A673 (cell line): ENCODE measurements at regions not wholly inside any gene's neighbourhood (a gene's known extent, or its start where the extent isn't known, plus 50 kb on each side); places are given as distances from the start of the nearest gene placed in this dataset.

Experiments
- BruUV-seq: library from RNA; stranded (reverse); fragments of 400-500 nt; replicated peaks from 2 replicates; lab custom pipeline; 2021; lab: Mats Ljungman, UMichigan
- CTCF ChIA-PET: fragments of 300-600 bp; sonication (Branson Sonifier 250); formaldehyde crosslinking; loops from one replicate; lab custom pipeline; 2022; ENCODE audit warnings: antibody characterized with exemption; lab: Charles Lee
- POLR2A ChIA-PET: fragments of 300-600 bp; sonication (Branson Sonifier 250); formaldehyde crosslinking; loops from one replicate; lab custom pipeline; 2022; ENCODE audit warnings: antibody characterized with exemption; ENCODE audit not compliant: low non-redundant PET; lab: Charles Lee
- DNase-seq: peaks from one replicate; pipeline ENCODE4 v3.0.0-alpha.2; 2015; ENCODE audit warnings: low spot score
- H3K27ac ChIP-seq: fragments of 200-600 bp; sonication (generic); 2 replicates; pipeline ENCODE4 v1.5.1; 2016; ENCODE audit warnings: mixed run types, low read depth, mild to moderate bottlenecking, mixed read lengths, antibody characterized with exemption, low read length; ENCODE audit not compliant: poor library complexity, severe bottlenecking
- H3K27me3 ChIP-seq: fragments of 200-600 bp; sonication (generic); replicated peaks from 2 replicates; pipeline ENCODE4 v1.6.1; 2017; ENCODE audit warnings: mixed run types, low read depth, mild to moderate bottlenecking, mixed read lengths, antibody characterized with exemption, low read length; ENCODE audit not compliant: insufficient read depth, poor library complexity
- H3K36me3 ChIP-seq: fragments of 200-600 bp; sonication (generic); 2 replicates; pipeline ENCODE4 v1.6.1; 2016; ENCODE audit warnings: mixed run types, mild to moderate bottlenecking, mixed read lengths, antibody characterized with exemption, low read length; ENCODE audit not compliant: insufficient read depth, poor library complexity, severe bottlenecking
- H3K4me1 ChIP-seq: fragments of 200-600 bp; sonication (generic); 2 replicates; pipeline ENCODE4 v1.6.1; 2017; ENCODE audit warnings: mixed run types, mild to moderate bottlenecking, mixed read lengths, antibody characterized with exemption, low read length; ENCODE audit not compliant: insufficient read depth, poor library complexity, severe bottlenecking
- H3K4me3 ChIP-seq: fragments of 200-600 bp; sonication (generic); 2 replicates; pipeline ENCODE4 v1.5.1; 2016; ENCODE audit warnings: low read depth, mixed run types, mild to moderate bottlenecking, mixed read lengths, low read length; ENCODE audit not compliant: poor library complexity, severe bottlenecking
- H3K9me3 ChIP-seq: fragments of 200-600 bp; sonication (generic); 2 replicates; pipeline ENCODE4 v1.6.1; 2016; ENCODE audit warnings: mixed run types, low read depth, mild to moderate bottlenecking, mixed read lengths, antibody characterized with exemption, low read length; ENCODE audit not compliant: poor library complexity, severe bottlenecking
- EZH2 ChIP-seq: fragments of 200-600 bp; sonication (generic); IDR thresholded peaks from 2 replicates; pipeline ENCODE4 v1.6.1; 2017; ENCODE audit warnings: borderline replicate concordance, low read depth, mild to moderate bottlenecking, mixed read lengths, antibody characterized with exemption, low read length; ENCODE audit not compliant: poor library complexity, severe bottlenecking
- intact Hi-C: fragments of 100-400 bp; cut with micrococcal nuclease; formaldehyde crosslinking; loops from one replicate; pipeline ENCODE4 v1.10.0; 2022; ENCODE audit not compliant: unreplicated experiment
- TF ChIP-seq, protein P1 (sequence below): fragments of 300-800, 200-600 bp; sonication (generic); conservative IDR thresholded peaks from 2 replicates; pipeline ENCODE4 v1.5.1; 2017; ENCODE audit warnings: low read depth, mild to moderate bottlenecking, antibody characterized with exemption, low read length, moderate library complexity, mixed read lengths

DNA sequence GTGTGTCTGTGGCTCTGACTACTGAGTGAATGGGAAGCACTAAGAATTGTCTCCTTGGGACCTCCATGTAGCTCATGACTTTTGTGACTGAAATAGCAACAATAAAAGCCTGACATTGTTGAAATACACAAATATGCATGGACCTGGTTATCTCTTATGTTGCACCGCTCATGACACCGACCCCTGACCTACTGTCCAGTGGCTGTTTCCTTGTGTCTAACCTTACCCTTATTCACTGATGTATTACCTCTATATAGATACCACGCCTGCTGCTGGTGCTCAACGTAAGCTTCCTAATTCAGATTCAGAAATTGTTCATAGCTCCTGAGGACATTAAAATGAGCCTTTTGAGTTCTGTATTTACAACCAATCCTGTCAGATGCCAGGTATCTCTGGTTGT is 243.4 kb upstream of the SEMA3C start:
- Histone ChIP-seq H3K27me3 (no peaks in the 10 kb centered on the region), H3K27ac (no peak overlapping the region)
- CTCF ChIA-PET: no interaction called here

GRCh38 chr7:81161451-81162075 is 242.7 kb upstream of the SEMA3C start:
- intact Hi-C loops: no loop called here
- Histone ChIP-seq H3K27me3 (no peaks in the 10 kb centered on the region), H3K9me3 (no peaks in the 10 kb centered on the region), H3K36me3 (no peaks in the 10 kb centered on the region), H3K4me3 (no peak overlapping the region), H3K4me1 (peaks cover 17% of the 10 kb centered on the region), H3K27ac (no peak overlapping the region)
- ChIA-PET CTCF (no interaction called here), POLR2A (no interaction called here)
- peak; percentile 50 for DNase-seq
- TF ChIP-seq, protein P1, sequence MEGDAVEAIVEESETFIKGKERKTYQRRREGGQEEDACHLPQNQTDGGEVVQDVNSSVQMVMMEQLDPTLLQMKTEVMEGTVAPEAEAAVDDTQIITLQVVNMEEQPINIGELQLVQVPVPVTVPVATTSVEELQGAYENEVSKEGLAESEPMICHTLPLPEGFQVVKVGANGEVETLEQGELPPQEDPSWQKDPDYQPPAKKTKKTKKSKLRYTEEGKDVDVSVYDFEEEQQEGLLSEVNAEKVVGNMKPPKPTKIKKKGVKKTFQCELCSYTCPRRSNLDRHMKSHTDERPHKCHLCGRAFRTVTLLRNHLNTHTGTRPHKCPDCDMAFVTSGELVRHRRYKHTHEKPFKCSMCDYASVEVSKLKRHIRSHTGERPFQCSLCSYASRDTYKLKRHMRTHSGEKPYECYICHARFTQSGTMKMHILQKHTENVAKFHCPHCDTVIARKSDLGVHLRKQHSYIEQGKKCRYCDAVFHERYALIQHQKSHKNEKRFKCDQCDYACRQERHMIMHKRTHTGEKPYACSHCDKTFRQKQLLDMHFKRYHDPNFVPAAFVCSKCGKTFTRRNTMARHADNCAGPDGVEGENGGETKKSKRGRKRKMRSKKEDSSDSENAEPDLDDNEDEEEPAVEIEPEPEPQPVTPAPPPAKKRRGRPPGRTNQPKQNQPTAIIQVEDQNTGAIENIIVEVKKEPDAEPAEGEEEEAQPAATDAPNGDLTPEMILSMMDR: no peak
- TF ChIP-seq EZH2: no peak
- no TSS peak for BruUV-seq

More for the DNA sequence above, 243.4 kb upstream of the SEMA3C start:
- no peaks in the 10 kb centered on the region for H3K9me3 ChIP-seq
- no peaks in the 10 kb centered on the region for H3K36me3 ChIP-seq
- no TSS peak for BruUV-seq
- peaks cover 17% of the 10 kb centered on the region for H3K4me1 ChIP-seq
- no peak for DNase-seq
- intact Hi-C loops: no loop called here
- TF ChIP-seq EZH2: no peak
- TF ChIP-seq, protein P1: no peak
- H3K4me3 ChIP-seq: no peak overlapping the region
- POLR2A ChIA-PET: no interaction called here

GRCh38 chr7:81159402-81159801 is 240.6 kb upstream of the SEMA3C start:
- H3K27ac ChIP-seq: no peak overlapping the region
- no peak for DNase-seq
- POLR2A ChIA-PET: interaction anchor here (0.6 kb wide), 1 partner anchor 41 kb away, joined by 3 read pairs; no protein-coding TSS in a partner anchor
- intact Hi-C loops: no loop called here
- H3K9me3 ChIP-seq: no peaks in the 10 kb centered on the region
- no peaks in the 10 kb centered on the region for H3K27me3 ChIP-seq
- CTCF ChIA-PET: no interaction called here
- H3K36me3 ChIP-seq: no peaks in the 10 kb centered on the region
- no TSS peak for BruUV-seq
- no peak overlapping the region for H3K4me3 ChIP-seq
- H3K4me1 ChIP-seq: peaks cover 15% of the 10 kb centered on the region
- TF ChIP-seq, protein P1: no peak
- TF ChIP-seq EZH2: no peak
